Mesendoderm (in vitro differentiated cells): ENCODE measurements at regions not wholly inside any gene's neighbourhood (a gene's known extent, or its start where the extent isn't known, plus 50 kb on each side); places are given as distances from the start of the nearest gene placed in this dataset.
A peak's percentile ranks its signal among the peaks of the same experiment; 100 is the strongest.

Source experiments
- DNase-seq: peaks from one replicate; pipeline ENCODE4 v3.0.0; 2013
- H2AK5ac ChIP-seq: 2 replicates; pipeline ENCODE4 v1.6.1; 2013; ENCODE audit warnings: low read length, inconsistent platforms
- H2BK120ac ChIP-seq: 2 replicates; pipeline ENCODE4 v1.6.1; 2013; ENCODE audit warnings: low read depth, mild to moderate bottlenecking, low read length, moderate library complexity, mixed read lengths
- H2BK15ac ChIP-seq: replicated peaks from 2 replicates; pipeline ENCODE4 v1.6.1; 2013; ENCODE audit warnings: low read depth, mild to moderate bottlenecking, moderate library complexity
- H2BK5ac ChIP-seq: 2 replicates; pipeline ENCODE4 v1.6.1; 2013; ENCODE audit warnings: low read length, inconsistent platforms
- H3K18ac ChIP-seq: 2 replicates; pipeline ENCODE4 v1.6.1; 2013; ENCODE audit warnings: mild to moderate bottlenecking, low read length, mixed read lengths
- H3K23ac ChIP-seq: one replicate; pipeline ENCODE4 v1.6.1; 2013; ENCODE audit warnings: low read length
- H3K27ac ChIP-seq: 2 replicates; pipeline ENCODE4 v1.5.1; 2013; ENCODE audit warnings: low read depth, mild to moderate bottlenecking, inconsistent platforms, low read length, moderate library complexity
- H3K27me3 ChIP-seq: 2 replicates; pipeline ENCODE4 v1.6.1; 2013; ENCODE audit warnings: low read length, control low read depth, mild to moderate bottlenecking, inconsistent platforms; ENCODE audit not compliant: insufficient read depth, poor library complexity
- H3K36me3 ChIP-seq: 2 replicates; pipeline ENCODE4 v1.6.1; 2013; ENCODE audit warnings: low read length, inconsistent platforms; ENCODE audit not compliant: control insufficient read depth, insufficient read depth
- H3K4ac ChIP-seq: one replicate; pipeline ENCODE4 v1.6.1; 2013; ENCODE audit warnings: low read depth, mild to moderate bottlenecking, low read length, moderate library complexity
- H3K4me1 ChIP-seq: 2 replicates; pipeline ENCODE4 v1.6.1; 2013; ENCODE audit warnings: low read depth, low read length, inconsistent platforms; ENCODE audit not compliant: control insufficient read depth
- H3K4me2 ChIP-seq: 2 replicates; pipeline ENCODE4 v1.6.1; 2013; ENCODE audit warnings: low read length
- H3K4me3 ChIP-seq: 2 replicates; pipeline ENCODE4 v1.5.1; 2013; ENCODE audit warnings: mild to moderate bottlenecking, low read length
- H3K56ac ChIP-seq: one replicate; pipeline ENCODE4 v1.6.1; 2013; ENCODE audit warnings: low read length
- H3K79me1 ChIP-seq: 2 replicates; pipeline ENCODE4 v1.6.1; 2013; ENCODE audit warnings: low read length, inconsistent platforms
- H3K79me2 ChIP-seq: 2 replicates; pipeline ENCODE4 v1.6.1; 2013; ENCODE audit warnings: mild to moderate bottlenecking, low read length; ENCODE audit not compliant: control insufficient read depth, insufficient read depth
- H3K9ac ChIP-seq: 2 replicates; pipeline ENCODE4 v1.6.1; 2013; ENCODE audit warnings: low read length, inconsistent platforms
- H4K5ac ChIP-seq: one replicate; pipeline ENCODE4 v1.6.1; 2013; ENCODE audit warnings: low read length
- H4K8ac ChIP-seq: one replicate; pipeline ENCODE4 v1.6.1; 2013; ENCODE audit warnings: low read depth, mild to moderate bottlenecking, control low read depth, low read length, moderate library complexity
- WGBS: extraction: QIAGEN DNeasy Blood & Tissue Kit; methylation state at CpG from one replicate; pipeline ENCODE4 v1.1.7; 2013; ENCODE audit warnings: low lambda C conversion rate, missing lambda C conversion rate; ENCODE audit not compliant: insufficient coverage; ENCODE audit errors: extremely low coverage; 5-methylcytosine and 5-hydroxymethylcytosine counted together

DNA sequence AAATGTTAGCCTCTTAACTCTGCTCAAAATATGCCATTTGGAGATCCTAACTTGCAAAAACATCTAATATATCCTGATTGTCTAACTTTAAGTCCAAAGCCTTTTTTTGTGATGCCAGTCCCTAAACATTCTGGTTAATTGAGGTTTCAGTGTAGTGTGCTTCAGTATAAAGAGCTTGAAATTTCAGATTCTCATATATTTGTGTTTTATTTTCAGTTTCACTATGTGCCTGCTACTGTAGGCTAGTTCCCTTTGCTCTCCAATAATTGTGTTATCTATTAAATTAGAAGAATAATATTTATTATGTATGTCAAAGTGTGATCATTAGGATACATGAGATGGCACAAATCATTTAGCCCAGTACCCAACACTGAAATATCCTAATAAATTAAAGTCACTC, 1361.2 kb downstream of the XPNPEP1 start:
- Histone ChIP-seq H3K27me3 (no peaks in the 10 kb centered on the region), H2BK5ac (no peak overlapping the region), H3K4ac (no peak overlapping the region), H4K8ac (no peak overlapping the region), H3K4me1 (no peaks in the 10 kb centered on the region), H2BK15ac (no peak overlapping the region), H2AK5ac (no peak overlapping the region), H3K9ac (no peak overlapping the region), H3K36me3 (no peaks in the 10 kb centered on the region), H4K5ac (no peak overlapping the region), H3K79me2 (no peaks in the 10 kb centered on the region), H3K79me1 (no peaks in the 10 kb centered on the region), H3K4me3 (no peak overlapping the region), H2BK120ac (no peak overlapping the region), H3K18ac (no peak overlapping the region), H3K56ac (no peak overlapping the region), H3K23ac (no peak overlapping the region), H3K4me2 (no peak overlapping the region), H3K27ac (no peak overlapping the region)
- no peak for DNase-seq

DNA sequence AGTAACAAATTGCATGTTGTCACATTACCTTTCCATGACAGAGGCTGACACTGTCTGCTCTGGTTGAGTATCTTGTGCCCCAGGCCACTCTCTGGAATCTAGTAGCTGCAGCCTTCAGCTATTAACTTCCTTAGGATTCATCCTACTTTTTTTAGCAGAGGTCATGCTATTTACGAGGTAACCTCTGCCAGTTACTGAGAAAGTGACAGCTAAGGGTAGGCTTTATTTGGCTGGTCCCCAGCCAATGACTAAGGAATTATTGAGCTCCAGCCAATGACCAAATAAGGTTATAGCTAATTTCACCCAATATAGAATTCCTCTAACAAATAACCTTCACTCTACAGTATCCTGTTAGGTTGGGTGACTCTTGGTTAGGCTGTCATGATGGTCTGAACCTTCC, 1361.7 kb downstream of the XPNPEP1 start:
- H3K23ac ChIP-seq: no peak overlapping the region
- no peak overlapping the region for H2BK5ac ChIP-seq
- H3K4me1 ChIP-seq: no peaks in the 10 kb centered on the region
- DNase-seq: no peak
- H3K27me3 ChIP-seq: no peaks in the 10 kb centered on the region
- no peak overlapping the region for H4K5ac ChIP-seq
- H3K4ac ChIP-seq: no peak overlapping the region
- no peak overlapping the region for H3K9ac ChIP-seq
- no CpG with 5 or more reads among the region's 1 CpG for WGBS
- no peak overlapping the region for H2BK15ac ChIP-seq
- H3K27ac ChIP-seq: no peak overlapping the region
- no peak overlapping the region for H2AK5ac ChIP-seq
- H4K8ac ChIP-seq: no peak overlapping the region
- H3K79me2 ChIP-seq: no peaks in the 10 kb centered on the region
- no peak overlapping the region for H3K4me3 ChIP-seq
- no peak overlapping the region for H3K56ac ChIP-seq
- no peak overlapping the region for H3K4me2 ChIP-seq
- no peak overlapping the region for H2BK120ac ChIP-seq
- no peaks in the 10 kb centered on the region for H3K36me3 ChIP-seq
- H3K79me1 ChIP-seq: no peaks in the 10 kb centered on the region
- no peak overlapping the region for H3K18ac ChIP-seq

DNA sequence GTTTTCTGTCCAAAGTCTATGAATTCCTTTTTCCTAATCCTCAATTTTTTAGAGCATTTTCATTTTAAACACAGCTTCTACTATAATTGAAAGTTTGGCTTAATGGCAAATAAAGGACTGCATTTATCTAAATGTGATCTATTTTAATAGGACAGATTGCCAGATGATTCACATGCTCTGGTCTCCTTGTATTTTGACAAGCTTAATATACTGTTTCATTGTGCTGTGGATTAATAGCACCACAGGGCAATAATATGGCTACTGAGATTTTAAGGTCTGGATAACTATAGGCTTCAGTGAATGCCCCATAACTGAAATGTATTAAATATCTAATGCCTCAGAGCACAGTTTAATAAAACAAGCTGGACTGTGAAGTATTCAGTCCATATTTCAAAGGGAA, 1362.8 kb downstream of the XPNPEP1 start:
- Histone ChIP-seq H3K56ac (no peak overlapping the region), H4K8ac (no peak overlapping the region), H3K9ac (no peak overlapping the region), H3K79me2 (no peaks in the 10 kb centered on the region), H3K4me3 (no peak overlapping the region), H2BK15ac (no peak overlapping the region), H4K5ac (no peak overlapping the region), H2BK120ac (no peak overlapping the region), H3K36me3 (no peaks in the 10 kb centered on the region), H3K4me1 (no peaks in the 10 kb centered on the region), H3K18ac (no peak overlapping the region), H3K27me3 (no peaks in the 10 kb centered on the region), H3K23ac (no peak overlapping the region), H3K4me2 (no peak overlapping the region), H2AK5ac (no peak overlapping the region), H2BK5ac (no peak overlapping the region), H3K4ac (no peak overlapping the region), H3K79me1 (no peaks in the 10 kb centered on the region), H3K27ac (no peak overlapping the region)
- DNase-seq: no peak

DNA sequence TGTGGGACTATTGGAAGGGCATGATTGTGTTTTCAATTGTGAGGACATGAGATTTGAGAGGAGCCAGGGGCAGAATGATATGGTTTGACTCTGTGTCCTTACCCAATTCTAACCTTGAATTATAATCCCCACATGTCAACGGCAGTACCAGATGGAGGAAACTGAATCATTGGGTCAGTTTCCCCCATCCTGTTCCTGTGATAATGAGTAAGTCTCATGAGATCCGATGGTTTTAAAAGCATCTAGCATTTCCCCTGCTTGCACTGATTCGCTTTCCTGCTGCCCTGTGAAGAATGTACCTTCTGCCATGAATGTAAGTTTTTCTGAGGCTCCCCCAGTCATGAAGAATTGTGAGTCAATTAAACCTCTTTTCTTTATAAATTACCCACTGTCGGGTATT, 1367.1 kb downstream of the XPNPEP1 start:
- H3K4me1 ChIP-seq: no peaks in the 10 kb centered on the region
- no peak overlapping the region for H3K4me2 ChIP-seq
- H3K4me3 ChIP-seq: no peak overlapping the region
- no peak overlapping the region for H3K9ac ChIP-seq
- no peak overlapping the region for H2AK5ac ChIP-seq
- no peak overlapping the region for H3K27ac ChIP-seq
- DNase-seq: no peak
- no peak overlapping the region for H2BK15ac ChIP-seq
- no peaks in the 10 kb centered on the region for H3K27me3 ChIP-seq
- no peak overlapping the region for H3K56ac ChIP-seq
- no peak overlapping the region for H2BK120ac ChIP-seq
- H4K8ac ChIP-seq: no peak overlapping the region
- no peak overlapping the region for H3K18ac ChIP-seq
- H3K4ac ChIP-seq: no peak overlapping the region
- no peak overlapping the region for H3K23ac ChIP-seq
- no peak overlapping the region for H2BK5ac ChIP-seq
- H3K79me1 ChIP-seq: no peaks in the 10 kb centered on the region
- WGBS: no CpG with 5 or more reads among the region's 4 CpGs
- no peak overlapping the region for H4K5ac ChIP-seq
- no peaks in the 10 kb centered on the region for H3K79me2 ChIP-seq
- H3K36me3 ChIP-seq: no peaks in the 10 kb centered on the region

DNA sequence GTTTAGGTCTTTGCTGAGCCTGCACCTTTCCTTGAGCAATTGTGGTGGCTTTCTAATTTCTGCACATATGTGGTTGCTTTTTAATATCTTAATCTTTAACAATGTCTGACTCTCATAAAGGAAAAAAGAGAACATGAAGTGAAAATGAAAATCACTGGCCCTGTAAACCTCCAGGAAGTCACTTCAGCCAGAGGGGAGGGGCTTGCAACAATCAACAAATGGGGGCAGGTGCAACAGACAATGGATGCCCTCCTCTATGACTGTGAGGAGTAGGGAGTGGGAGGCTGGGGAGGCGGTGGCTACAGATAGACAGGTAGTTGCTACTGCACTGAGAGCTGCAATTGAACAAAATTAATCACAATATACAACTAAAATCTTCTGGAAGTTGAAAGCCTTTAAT, 1377.4 kb downstream of the XPNPEP1 start:
- Histone ChIP-seq H3K56ac (no peak overlapping the region), H3K27me3 (no peaks in the 10 kb centered on the region), H2AK5ac (no peak overlapping the region), H2BK5ac (no peak overlapping the region), H3K18ac (no peak overlapping the region), H4K8ac (no peak overlapping the region), H2BK120ac (no peak overlapping the region), H2BK15ac (no peak overlapping the region), H3K79me2 (no peaks in the 10 kb centered on the region), H3K4me1 (no peaks in the 10 kb centered on the region), H3K9ac (no peak overlapping the region), H3K79me1 (no peaks in the 10 kb centered on the region), H3K4me2 (no peak overlapping the region), H3K4me3 (no peak overlapping the region), H3K4ac (no peak overlapping the region), H3K36me3 (no peaks in the 10 kb centered on the region), H3K23ac (no peak overlapping the region), H4K5ac (no peak overlapping the region), H3K27ac (no peak overlapping the region)
- DNase-seq: peak; percentile 25
- WGBS: no CpG with 5 or more reads among the region's 1 CpG

DNA sequence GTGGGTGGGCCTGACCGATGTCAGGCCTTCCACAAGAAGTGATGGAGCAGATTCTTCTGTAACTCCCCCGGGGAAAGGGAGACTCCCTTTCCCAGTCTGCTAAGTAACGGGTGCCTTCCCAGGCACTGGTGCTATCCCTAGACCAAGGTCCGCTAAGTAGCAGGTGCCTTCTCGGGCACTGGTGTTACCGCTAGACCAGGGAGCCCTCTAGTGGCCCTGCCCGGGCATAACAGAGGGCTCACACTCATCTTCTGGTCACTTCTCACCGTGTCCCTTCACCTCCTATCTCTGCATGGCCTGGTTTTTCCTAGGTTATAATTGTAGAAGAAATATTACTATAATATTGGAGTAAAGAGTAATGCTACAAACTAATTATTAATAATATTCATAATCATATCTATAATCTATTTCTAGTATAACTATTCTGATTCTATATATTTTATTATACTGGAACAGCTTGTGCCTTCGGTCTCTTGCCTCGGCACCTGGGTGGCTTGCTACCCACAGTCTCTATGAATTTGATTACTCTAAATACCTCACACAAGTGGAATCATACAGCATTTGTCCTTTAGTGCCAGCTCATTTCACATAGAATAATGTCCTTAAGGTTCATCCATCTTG, 1378.7 kb downstream of the XPNPEP1 start:
- Histone ChIP-seq H3K4me3 (no peak overlapping the region), H4K8ac (no peak overlapping the region), H3K9ac (no peak overlapping the region), H2BK5ac (no peak overlapping the region), H3K4me2 (no peak overlapping the region), H3K23ac (no peak overlapping the region), H3K79me1 (no peaks in the 10 kb centered on the region), H3K36me3 (no peaks in the 10 kb centered on the region), H4K5ac (no peak overlapping the region), H2BK15ac (no peak overlapping the region), H3K4ac (no peak overlapping the region), H2AK5ac (no peak overlapping the region), H3K56ac (no peak overlapping the region), H3K79me2 (no peaks in the 10 kb centered on the region), H3K27me3 (no peaks in the 10 kb centered on the region), H3K4me1 (no peaks in the 10 kb centered on the region), H2BK120ac (no peak overlapping the region), H3K27ac (no peak overlapping the region), H3K18ac (no peak overlapping the region)
- no CpG with 5 or more reads among the region's 10 CpGs for WGBS
- DNase-seq: peak; percentile 73
